Activated T-helper 1 cell treated with anti-CD3 and anti-CD28 coated beads, Interleukin-12 subunit alpha, Interleukin-12 subunit beta, Interleukin-2, Interleukin-4 antibody, amounts not matched to agents 30 ng/mL and 10 ng/mL and 1 ng/mL, durations not matched to agents 14 hours and 24 hours and 36 hours (primary cell): ENCODE measurements at regions not wholly inside any gene's neighbourhood (a gene's known extent, or its start where the extent isn't known, plus 50 kb on each side); places are given as distances from the start of the nearest gene placed in this dataset.
"Not testable (repeated sequence)": the region's sequence is repeated elsewhere in the genome, so short reads cannot be mapped to it uniquely, and the experiment has no call there.

Source experiments
- DNase-seq: peaks from one replicate; pipeline ENCODE4 v3.0.0; 2021; ENCODE audit warnings: low spot score
- H3K27ac Mint-ChIP-seq: one replicate; pipeline ENCODE4 v1.8.0; 2021; ENCODE audit warnings: mild to moderate bottlenecking, mixed read lengths
- H3K27me3 Mint-ChIP-seq: one replicate; pipeline ENCODE4 v1.8.0; 2022; ENCODE audit warnings: mild to moderate bottlenecking, moderate library complexity, mixed read lengths; ENCODE audit not compliant: insufficient read depth
- H3K36me3 Mint-ChIP-seq: one replicate; pipeline ENCODE4 v1.8.0; 2021; ENCODE audit warnings: low read depth, mixed read lengths
- H3K4me1 Mint-ChIP-seq: one replicate; pipeline ENCODE4 v1.8.0; 2021; ENCODE audit warnings: low read depth, mixed read lengths
- H3K4me3 Mint-ChIP-seq: one replicate; pipeline ENCODE4 v1.8.0; 2021; ENCODE audit warnings: mild to moderate bottlenecking, moderate library complexity, mixed read lengths
- H3K9me3 Mint-ChIP-seq: one replicate; pipeline ENCODE4 v1.8.0; 2021; ENCODE audit warnings: mixed read lengths
- intact Hi-C: fragments of 100-400 bp; cut with micrococcal nuclease; formaldehyde crosslinking; loops from one replicate; pipeline ENCODE4 v1.15.1; 2024

GRCh38 chr16:51839727-51840462 is 688.8 kb upstream of the SALL1 start:
- no peaks in the 10 kb centered on the region for H3K9me3 Mint-ChIP-seq

GRCh38 chr16:51834794-51835193 is 683.7 kb upstream of the SALL1 start:
- H3K9me3 Mint-ChIP-seq: no peaks in the 10 kb centered on the region
- H3K27ac Mint-ChIP-seq: no peak overlapping the region
- intact Hi-C loops: no loop called here
- no peak overlapping the region for H3K4me3 Mint-ChIP-seq
- no peaks in the 10 kb centered on the region for H3K4me1 Mint-ChIP-seq
- DNase-seq: no peak
- no peaks in the 10 kb centered on the region for H3K27me3 Mint-ChIP-seq
- H3K36me3 Mint-ChIP-seq: no peaks in the 10 kb centered on the region

More at GRCh38 chr16:51839727-51840462, 688.8 kb upstream of the SALL1 start:
- H3K27ac Mint-ChIP-seq: peak overlapping the region; percentile 47
- no peak overlapping the region for H3K4me3 Mint-ChIP-seq
- no peaks in the 10 kb centered on the region for H3K4me1 Mint-ChIP-seq
- no peaks in the 10 kb centered on the region for H3K36me3 Mint-ChIP-seq
- no peak for DNase-seq
- H3K27me3 Mint-ChIP-seq: no peaks in the 10 kb centered on the region
- intact Hi-C loops: no loop called here

- DNase-seq: no peak
- intact Hi-C loops: no loop called here
- H3K27ac Mint-ChIP-seq: no peak overlapping the region
- H3K27me3 Mint-ChIP-seq: no peaks in the 10 kb centered on the region
- no peaks in the 10 kb centered on the region for H3K4me1 Mint-ChIP-seq
- H3K9me3 Mint-ChIP-seq: no peaks in the 10 kb centered on the region
- no peak overlapping the region for H3K4me3 Mint-ChIP-seq
- H3K36me3 Mint-ChIP-seq: no peaks in the 10 kb centered on the region
These were observed 683.1 kb upstream of the SALL1 start for GRCh38 chr16:51834133-51834532.

- Mint-ChIP-seq H3K27ac (no peak overlapping the region), H3K9me3 (no peaks in the 10 kb centered on the region), H3K4me1 (no peaks in the 10 kb centered on the region), H3K36me3 (no peaks in the 10 kb centered on the region), H3K27me3 (no peaks in the 10 kb centered on the region), H3K4me3 (no peak overlapping the region)
- intact Hi-C loops: no loop called here
- DNase-seq: no peak
These were observed 680.7 kb upstream of the SALL1 start for GRCh38 chr16:51831595-51832367.

GRCh38 chr16:51831034-51831433 is 680.0 kb upstream of the SALL1 start:
- H3K4me3 Mint-ChIP-seq, H3K27me3 Mint-ChIP-seq, H3K36me3 Mint-ChIP-seq, DNase-seq, H3K27ac Mint-ChIP-seq, H3K9me3 Mint-ChIP-seq, intact Hi-C loops, H3K4me1 Mint-ChIP-seq: not testable (repeated sequence)

- DNase-seq: no peak
- intact Hi-C loops: no loop called here
These were observed 674.7 kb upstream of the SALL1 start for GRCh38 chr16:51825779-51826178.

GRCh38 chr16:51822471-51822870 is 671.4 kb upstream of the SALL1 start:
- Mint-ChIP-seq H3K9me3 (peaks cover 3% of the 10 kb centered on the region), H3K36me3 (no peaks in the 10 kb centered on the region), H3K27me3 (no peaks in the 10 kb centered on the region), H3K27ac (no peak overlapping the region), H3K4me1 (no peaks in the 10 kb centered on the region), H3K4me3 (no peak overlapping the region)
- DNase-seq: no peak
- intact Hi-C loops: no loop called here

More at GRCh38 chr16:51825779-51826178, 674.7 kb upstream of the SALL1 start:
- Mint-ChIP-seq H3K27me3 (no peaks in the 10 kb centered on the region), H3K36me3 (no peaks in the 10 kb centered on the region), H3K4me1 (no peaks in the 10 kb centered on the region), H3K4me3 (no peak overlapping the region), H3K9me3 (no peaks in the 10 kb centered on the region), H3K27ac (no peak overlapping the region)

GRCh38 chr16:51821527-51821926 is 670.5 kb upstream of the SALL1 start:
- Mint-ChIP-seq H3K27me3 (no peaks in the 10 kb centered on the region), H3K27ac (no peak overlapping the region)
- intact Hi-C loops: no loop called here

GRCh38 chr16:51820176-51820575 is 669.1 kb upstream of the SALL1 start:
- no peaks in the 10 kb centered on the region for H3K27me3 Mint-ChIP-seq
- H3K4me1 Mint-ChIP-seq: no peaks in the 10 kb centered on the region
- H3K9me3 Mint-ChIP-seq: peaks cover 3% of the 10 kb centered on the region
- intact Hi-C loops: no loop called here
- no peak for DNase-seq
- H3K4me3 Mint-ChIP-seq: no peak overlapping the region
- no peaks in the 10 kb centered on the region for H3K36me3 Mint-ChIP-seq
- H3K27ac Mint-ChIP-seq: no peak overlapping the region

More at GRCh38 chr16:51821527-51821926, 670.5 kb upstream of the SALL1 start:
- H3K9me3 Mint-ChIP-seq: peaks cover 3% of the 10 kb centered on the region
- no peaks in the 10 kb centered on the region for H3K36me3 Mint-ChIP-seq
- no peak overlapping the region for H3K4me3 Mint-ChIP-seq
- H3K4me1 Mint-ChIP-seq: no peaks in the 10 kb centered on the region
- DNase-seq: no peak

GRCh38 chr16:51818342-51818944 is 667.4 kb upstream of the SALL1 start:
- no peak overlapping the region for H3K4me3 Mint-ChIP-seq
- H3K27ac Mint-ChIP-seq: no peak overlapping the region
- H3K4me1 Mint-ChIP-seq: no peaks in the 10 kb centered on the region
- no peak for DNase-seq
- intact Hi-C loops: loop anchor here (5.0 kb wide), 1 partner anchor 164 kb away; no protein-coding TSS in a partner anchor
- H3K36me3 Mint-ChIP-seq: no peaks in the 10 kb centered on the region
- peaks cover 3% of the 10 kb centered on the region for H3K9me3 Mint-ChIP-seq
- H3K27me3 Mint-ChIP-seq: no peaks in the 10 kb centered on the region

GRCh38 chr16:51816929-51817328 is 665.9 kb upstream of the SALL1 start:
- no peaks in the 10 kb centered on the region for H3K27me3 Mint-ChIP-seq
- H3K27ac Mint-ChIP-seq: no peak overlapping the region
- intact Hi-C loops: loop anchor here (5.0 kb wide), 1 partner anchor 165 kb away; no protein-coding TSS in a partner anchor
- no peak overlapping the region for H3K4me3 Mint-ChIP-seq
- H3K9me3 Mint-ChIP-seq: peaks cover 3% of the 10 kb centered on the region
- no peaks in the 10 kb centered on the region for H3K4me1 Mint-ChIP-seq
- H3K36me3 Mint-ChIP-seq: no peaks in the 10 kb centered on the region
- DNase-seq: no peak

- no peaks in the 10 kb centered on the region for H3K36me3 Mint-ChIP-seq
- DNase-seq: no peak
- H3K27ac Mint-ChIP-seq: no peak overlapping the region
- peaks cover 3% of the 10 kb centered on the region for H3K9me3 Mint-ChIP-seq
- intact Hi-C loops: loop anchor here (5.0 kb wide), 1 partner anchor 167 kb away; no protein-coding TSS in a partner anchor
- H3K27me3 Mint-ChIP-seq: no peaks in the 10 kb centered on the region
- H3K4me3 Mint-ChIP-seq: no peak overlapping the region
- H3K4me1 Mint-ChIP-seq: no peaks in the 10 kb centered on the region
These were observed 664.5 kb upstream of the SALL1 start for GRCh38 chr16:51815523-51815922.

- H3K27ac Mint-ChIP-seq: no peak overlapping the region
- intact Hi-C loops: loop anchor here (5.0 kb wide), 1 partner anchor 168 kb away; no protein-coding TSS in a partner anchor
- peaks cover 7% of the 10 kb centered on the region for H3K9me3 Mint-ChIP-seq
- no peak overlapping the region for H3K4me3 Mint-ChIP-seq
- H3K27me3 Mint-ChIP-seq: no peaks in the 10 kb centered on the region
- H3K4me1 Mint-ChIP-seq: no peaks in the 10 kb centered on the region
- no peaks in the 10 kb centered on the region for H3K36me3 Mint-ChIP-seq
- DNase-seq: no peak
These were observed 663.5 kb upstream of the SALL1 start for GRCh38 chr16:51814617-51815016.
